Activated naive CD8-positive, alpha-beta T cell treated with anti-CD3 and anti-CD28 coated beads, Interleukin-2, amount 50 U/mL, for 24 hours (primary cell): ENCODE measurements at regions not wholly inside any gene's neighbourhood (a gene's known extent, or its start where the extent isn't known, plus 50 kb on each side); places are given as distances from the start of the nearest gene placed in this dataset.
"Not testable (repeated sequence)": the region's sequence is repeated elsewhere in the genome, so short reads cannot be mapped to it uniquely, and the experiment has no call there.

ENCODE experiments used
- ATAC-seq: fragments of 150-1000 bp; cut with Tn5 transposase; one replicate; pipeline ENCODE4 v1.10.0; 2021
- DNase-seq: peaks from one replicate; pipeline ENCODE4 v3.0.0; 2021
- H3K27ac Mint-ChIP-seq: one replicate; pipeline ENCODE4 v1.8.0; 2021; ENCODE audit warnings: mild to moderate bottlenecking, mixed read lengths
- H3K27me3 Mint-ChIP-seq: one replicate; pipeline ENCODE4 v1.8.0; 2021; ENCODE audit warnings: mixed read lengths
- H3K36me3 Mint-ChIP-seq: one replicate; pipeline ENCODE4 v1.8.0; 2021; ENCODE audit warnings: low read depth, mixed read lengths
- H3K4me1 Mint-ChIP-seq: one replicate; pipeline ENCODE4 v1.8.0; 2021; ENCODE audit warnings: mixed read lengths
- H3K4me3 Mint-ChIP-seq: one replicate; pipeline ENCODE4 v1.8.0; 2021; ENCODE audit warnings: mild to moderate bottlenecking, moderate library complexity, mixed read lengths
- H3K9me3 Mint-ChIP-seq: one replicate; pipeline ENCODE4 v1.8.0; 2021; ENCODE audit warnings: mixed read lengths

- no peak for ATAC-seq
Measured at GRCh38 chr10:4599471-4599870, 226.5 kb upstream of the AKR1E2 start.

GRCh38 chr10:4597898-4598297 is 228.1 kb upstream of the AKR1E2 start:
- not testable (repeated sequence) for H3K27me3 Mint-ChIP-seq, H3K27ac Mint-ChIP-seq, H3K36me3 Mint-ChIP-seq, H3K4me3 Mint-ChIP-seq, ATAC-seq, DNase-seq, H3K4me1 Mint-ChIP-seq, H3K9me3 Mint-ChIP-seq

More at GRCh38 chr10:4599471-4599870, 226.5 kb upstream of the AKR1E2 start:
- H3K4me1 Mint-ChIP-seq, result no peaks in the 10 kb centered on the region
- H3K36me3 Mint-ChIP-seq, result no peaks in the 10 kb centered on the region
- no peak overlapping the region for H3K4me3 Mint-ChIP-seq
- DNase-seq, result no peak
- peaks cover 3% of the 10 kb centered on the region for H3K27me3 Mint-ChIP-seq
- H3K9me3 Mint-ChIP-seq, result peaks cover 7% of the 10 kb centered on the region
- no peak overlapping the region for H3K27ac Mint-ChIP-seq

DNA sequence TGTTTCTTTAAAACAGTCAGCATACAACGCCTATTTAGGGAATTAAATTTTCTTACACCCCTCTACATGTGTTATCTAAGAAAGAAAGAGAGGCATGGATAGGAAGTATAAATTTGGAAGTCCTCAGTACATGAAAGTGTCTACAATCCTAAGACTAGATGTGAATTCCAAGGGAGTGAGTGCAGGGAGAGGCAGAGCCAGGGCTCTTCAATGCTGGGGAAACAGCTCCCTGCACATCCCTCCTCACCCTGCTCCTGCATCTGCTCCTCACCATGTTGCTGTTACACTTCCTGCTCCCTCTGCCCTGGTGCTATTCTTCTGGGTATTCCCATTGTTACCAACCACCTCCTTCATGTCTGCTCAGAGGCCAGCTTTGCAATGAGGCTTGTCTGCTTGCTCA is 229.1 kb upstream of the AKR1E2 start:
- H3K27ac Mint-ChIP-seq, result no peak overlapping the region
- DNase-seq, result no peak
- no peaks in the 10 kb centered on the region for H3K36me3 Mint-ChIP-seq
- H3K9me3 Mint-ChIP-seq, result peaks cover 6% of the 10 kb centered on the region
- peaks cover 5% of the 10 kb centered on the region for H3K27me3 Mint-ChIP-seq
- no peak overlapping the region for H3K4me3 Mint-ChIP-seq
- no peak for ATAC-seq
- no peaks in the 10 kb centered on the region for H3K4me1 Mint-ChIP-seq

GRCh38 chr10:4595719-4596319 is 230.2 kb upstream of the AKR1E2 start:
- Mint-ChIP-seq H3K27ac (no peak overlapping the region), H3K36me3 (no peaks in the 10 kb centered on the region), H3K27me3 (peaks cover 5% of the 10 kb centered on the region), H3K9me3 (no peaks in the 10 kb centered on the region), H3K4me1 (no peaks in the 10 kb centered on the region), H3K4me3 (no peak overlapping the region)
- DNase-seq, result no peak
- ATAC-seq, result no peak

GRCh38 chr10:4590807-4591206 is 235.2 kb upstream of the AKR1E2 start:
- Mint-ChIP-seq H3K27ac (no peak overlapping the region), H3K36me3 (no peaks in the 10 kb centered on the region), H3K4me3 (no peak overlapping the region), H3K9me3 (no peaks in the 10 kb centered on the region), H3K27me3 (peaks cover 5% of the 10 kb centered on the region), H3K4me1 (no peaks in the 10 kb centered on the region)
- ATAC-seq, result no peak
- no peak for DNase-seq

- no peaks in the 10 kb centered on the region for H3K4me1 Mint-ChIP-seq
- H3K9me3 Mint-ChIP-seq, result no peaks in the 10 kb centered on the region
- no peak for ATAC-seq
- H3K27ac Mint-ChIP-seq, result no peak overlapping the region
- peaks cover 2% of the 10 kb centered on the region for H3K27me3 Mint-ChIP-seq
- no peak overlapping the region for H3K4me3 Mint-ChIP-seq
- H3K36me3 Mint-ChIP-seq, result no peaks in the 10 kb centered on the region
- DNase-seq, result no peak
Measured at GRCh38 chr10:4588824-4589223, 237.2 kb upstream of the AKR1E2 start.

DNA sequence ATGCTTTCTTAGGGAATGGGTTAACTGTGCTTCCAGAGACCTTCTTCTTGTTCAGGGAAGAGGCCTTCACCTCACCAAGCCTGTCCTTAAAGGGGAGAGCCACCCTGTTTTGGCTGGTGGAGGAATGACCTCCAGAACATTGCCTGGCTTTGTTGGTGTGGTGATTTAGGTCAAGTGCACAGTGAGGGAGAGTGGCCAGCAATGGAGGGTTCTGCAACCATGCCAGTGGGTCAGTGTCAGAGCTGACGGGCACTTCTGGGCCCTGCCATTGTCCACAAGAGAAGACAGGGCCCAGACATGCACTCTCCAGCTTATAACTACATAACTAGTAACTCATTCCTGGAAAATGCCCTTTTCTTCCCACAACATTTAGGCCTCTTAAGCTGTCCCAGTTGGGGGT is 238.5 kb upstream of the AKR1E2 start:
- H3K9me3 Mint-ChIP-seq, result no peaks in the 10 kb centered on the region
- H3K36me3 Mint-ChIP-seq, result no peaks in the 10 kb centered on the region
- peaks cover 6% of the 10 kb centered on the region for H3K27me3 Mint-ChIP-seq
- H3K4me1 Mint-ChIP-seq, result no peaks in the 10 kb centered on the region
- no peak overlapping the region for H3K27ac Mint-ChIP-seq
- H3K4me3 Mint-ChIP-seq, result no peak overlapping the region
- ATAC-seq, result no peak
- no peak for DNase-seq

- Mint-ChIP-seq H3K4me1 (no peaks in the 10 kb centered on the region), H3K36me3 (no peaks in the 10 kb centered on the region), H3K27me3 (peaks cover 6% of the 10 kb centered on the region), H3K4me3 (no peak overlapping the region), H3K9me3 (no peaks in the 10 kb centered on the region), H3K27ac (no peak overlapping the region)
- ATAC-seq (no peak), DNase-seq (no peak)
Measured at GRCh38 chr10:4586776-4587175, 239.2 kb upstream of the AKR1E2 start.

DNA sequence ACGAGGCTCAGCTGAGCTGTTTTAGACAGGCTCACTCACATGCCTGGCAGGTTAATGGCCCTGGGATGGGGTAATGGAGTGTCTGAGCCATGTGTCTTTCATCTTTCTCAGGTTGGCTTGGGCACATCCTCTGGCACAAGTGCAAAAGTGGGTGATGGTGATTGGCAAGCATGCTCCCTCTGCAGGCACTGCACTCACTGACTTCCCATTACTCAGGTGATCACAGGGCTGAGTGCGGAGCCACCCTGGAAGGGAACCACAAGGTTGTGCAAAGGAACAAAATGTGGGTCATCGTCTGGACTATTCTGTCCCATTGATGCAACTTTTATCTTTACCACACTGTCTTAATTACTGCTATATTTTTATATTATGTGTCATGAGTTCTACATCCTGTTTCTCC is 244.1 kb upstream of the AKR1E2 start:
- Mint-ChIP-seq H3K4me3 (no peak overlapping the region), H3K27ac (no peak overlapping the region), H3K27me3 (peaks cover 6% of the 10 kb centered on the region), H3K36me3 (no peaks in the 10 kb centered on the region), H3K4me1 (no peaks in the 10 kb centered on the region), H3K9me3 (no peaks in the 10 kb centered on the region)
- DNase-seq (no peak), ATAC-seq (no peak)

DNA sequence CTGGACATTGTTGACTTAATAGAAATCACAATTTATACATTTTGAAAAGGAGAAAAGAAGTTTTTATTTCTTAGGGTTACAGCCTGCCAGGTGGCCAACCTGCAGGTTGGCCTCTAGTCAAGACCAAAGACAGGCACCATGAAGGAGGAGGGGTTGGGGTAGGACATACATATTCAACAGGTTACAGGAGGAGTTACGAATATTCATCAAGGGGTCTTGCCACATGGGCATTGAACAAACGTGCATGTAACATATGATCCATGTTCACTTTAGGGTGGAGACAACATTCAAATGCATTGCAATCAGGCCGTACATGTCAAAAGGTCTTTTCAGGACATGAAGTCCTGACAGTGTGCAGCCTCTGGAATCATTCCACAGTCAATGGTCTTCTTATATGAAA is 246.2 kb upstream of the AKR1E2 start:
- DNase-seq (no peak), ATAC-seq (no peak)
- no peak overlapping the region for H3K27ac Mint-ChIP-seq
- H3K27me3 Mint-ChIP-seq, result peaks cover 7% of the 10 kb centered on the region
- H3K4me3 Mint-ChIP-seq, result no peak overlapping the region
- no peaks in the 10 kb centered on the region for H3K36me3 Mint-ChIP-seq
- H3K9me3 Mint-ChIP-seq, result no peaks in the 10 kb centered on the region
- H3K4me1 Mint-ChIP-seq, result no peaks in the 10 kb centered on the region

GRCh38 chr10:4576206-4576605 is 249.8 kb upstream of the AKR1E2 start:
- H3K27ac Mint-ChIP-seq, result no peak overlapping the region
- H3K36me3 Mint-ChIP-seq, result no peaks in the 10 kb centered on the region
- ATAC-seq (no peak), DNase-seq (no peak)
- H3K27me3 Mint-ChIP-seq, result peaks cover 1% of the 10 kb centered on the region
- H3K4me3 Mint-ChIP-seq, result no peak overlapping the region
- H3K4me1 Mint-ChIP-seq, result no peaks in the 10 kb centered on the region
- H3K9me3 Mint-ChIP-seq, result no peaks in the 10 kb centered on the region

- ATAC-seq (no peak), DNase-seq (no peak)
- H3K9me3 Mint-ChIP-seq, result no peaks in the 10 kb centered on the region
- H3K27ac Mint-ChIP-seq, result no peak overlapping the region
- H3K27me3 Mint-ChIP-seq, result peaks cover 4% of the 10 kb centered on the region
- no peaks in the 10 kb centered on the region for H3K4me1 Mint-ChIP-seq
- H3K36me3 Mint-ChIP-seq, result no peaks in the 10 kb centered on the region
- H3K4me3 Mint-ChIP-seq, result no peak overlapping the region
Measured at GRCh38 chr10:4569151-4569550, 256.9 kb upstream of the AKR1E2 start.

- Mint-ChIP-seq H3K4me3 (no peak overlapping the region), H3K36me3 (no peaks in the 10 kb centered on the region), H3K27me3 (peaks cover 5% of the 10 kb centered on the region), H3K9me3 (no peaks in the 10 kb centered on the region), H3K4me1 (no peaks in the 10 kb centered on the region), H3K27ac (no peak overlapping the region)
- no peak for ATAC-seq
- no peak for DNase-seq
Measured at GRCh38 chr10:4568731-4569130, 257.3 kb upstream of the AKR1E2 start.

- ATAC-seq, result no peak
- DNase-seq, result no peak
- Mint-ChIP-seq H3K4me1 (no peaks in the 10 kb centered on the region), H3K4me3 (no peak overlapping the region), H3K27me3 (peaks cover 7% of the 10 kb centered on the region), H3K36me3 (no peaks in the 10 kb centered on the region), H3K27ac (no peak overlapping the region), H3K9me3 (no peaks in the 10 kb centered on the region)
Measured at GRCh38 chr10:4568086-4568485, 257.9 kb upstream of the AKR1E2 start.

- H3K4me1 Mint-ChIP-seq, result no peaks in the 10 kb centered on the region
- H3K36me3 Mint-ChIP-seq, result no peaks in the 10 kb centered on the region
- peaks cover 7% of the 10 kb centered on the region for H3K27me3 Mint-ChIP-seq
- no peaks in the 10 kb centered on the region for H3K9me3 Mint-ChIP-seq
- ATAC-seq (no peak), DNase-seq (no peak)
- no peak overlapping the region for H3K27ac Mint-ChIP-seq
- no peak overlapping the region for H3K4me3 Mint-ChIP-seq
Measured at GRCh38 chr10:4567637-4568036, 258.4 kb upstream of the AKR1E2 start.

- peaks cover 12% of the 10 kb centered on the region for H3K27me3 Mint-ChIP-seq
- no peak for DNase-seq
- H3K9me3 Mint-ChIP-seq, result no peaks in the 10 kb centered on the region
- no peaks in the 10 kb centered on the region for H3K4me1 Mint-ChIP-seq
- no peak overlapping the region for H3K4me3 Mint-ChIP-seq
- ATAC-seq, result no peak
- H3K27ac Mint-ChIP-seq, result no peak overlapping the region
- no peaks in the 10 kb centered on the region for H3K36me3 Mint-ChIP-seq
Measured at GRCh38 chr10:4566011-4566410, 260.0 kb upstream of the AKR1E2 start.
